GM23338 (cell line): ENCODE measurements at regions not wholly inside any gene's neighbourhood (a gene's known extent, or its start where the extent isn't known, plus 50 kb on each side); places are given as distances from the start of the nearest gene placed in this dataset.

ENCODE experiments used
- ATAC-seq: fragments of 200-7000 bp; cut with Tn5 transposase; 3 replicates; pipeline ENCODE4 v1.9.1; 2020
- DNase-seq: peaks from one replicate; pipeline ENCODE4 v3.0.0-alpha.2; 2015; ENCODE audit warnings: low spot score
- H2AFZ ChIP-seq: fragments of 200-600 bp; sonication (generic); 2 replicates; pipeline ENCODE4 v1.8.0; 2016; ENCODE audit warnings: antibody characterized with exemption, mild to moderate bottlenecking, moderate library complexity
- H3F3A ChIP-seq: fragments of 200-600 bp; sonication (generic); replicated peaks from 2 replicates; pipeline ENCODE4 v1.8.0; 2017; ENCODE audit warnings: antibody characterized with exemption, mixed run types, low read depth
- H3K27ac ChIP-seq: fragments of 200-600 bp; sonication (generic); 2 replicates; pipeline ENCODE4 v1.6.1; 2016; ENCODE audit warnings: low read depth
- H3K27me3 ChIP-seq: fragments of 200-600 bp; sonication (generic); 2 replicates; pipeline ENCODE4 v1.8.0; 2016; ENCODE audit warnings: mild to moderate bottlenecking, mixed run types, moderate library complexity; ENCODE audit not compliant: insufficient read depth
- H3K36me3 ChIP-seq: fragments of 200-600 bp; sonication (generic); 2 replicates; pipeline ENCODE4 v1.8.0; 2016; ENCODE audit warnings: mild to moderate bottlenecking; ENCODE audit not compliant: insufficient read depth
- H3K4me1 ChIP-seq: fragments of 200-600 bp; sonication (generic); 2 replicates; pipeline ENCODE4 v1.8.0; 2016; ENCODE audit warnings: mild to moderate bottlenecking, moderate library complexity; ENCODE audit not compliant: insufficient read depth
- H3K4me2 ChIP-seq: fragments of 200-600 bp; sonication (generic); 2 replicates; pipeline ENCODE4 v1.7.1; 2017; ENCODE audit warnings: mixed run types
- H3K4me3 ChIP-seq: fragments of 200-600 bp; sonication (generic); 2 replicates; pipeline ENCODE4 v1.6.1; 2016; ENCODE audit warnings: mixed run types
- H3K79me2 ChIP-seq: fragments of 200-600 bp; sonication (generic); replicated peaks from 2 replicates; pipeline ENCODE4 v1.8.0; 2017; ENCODE audit warnings: mild to moderate bottlenecking; ENCODE audit not compliant: insufficient read depth
- H3K9me2 ChIP-seq: fragments of 200-600 bp; sonication (generic); 2 replicates; pipeline ENCODE4 v1.8.0; 2017; ENCODE audit not compliant: insufficient read depth
- H4K20me1 ChIP-seq: fragments of 200-600 bp; sonication (generic); replicated peaks from 2 replicates; pipeline ENCODE4 v1.8.0; 2017; ENCODE audit warnings: mild to moderate bottlenecking; ENCODE audit not compliant: insufficient read depth
- H3K27ac Mint-ChIP-seq: 2 replicates; pipeline ENCODE4 v1.8.0; 2020; ENCODE audit warnings: inconsistent platforms, mild to moderate bottlenecking, moderate library complexity, mixed read lengths
- H3K27me3 Mint-ChIP-seq: 3 replicates; pipeline ENCODE4 v1.8.0; 2022; ENCODE audit warnings: low read depth, mild to moderate bottlenecking, moderate library complexity, mixed read lengths, inconsistent platforms; ENCODE audit not compliant: insufficient read depth, poor library complexity
- H3K36me3 Mint-ChIP-seq: 3 replicates; pipeline ENCODE4 v1.8.0; 2021; ENCODE audit warnings: low read depth, mild to moderate bottlenecking, inconsistent platforms, moderate library complexity, mixed read lengths
- H3K4me1 Mint-ChIP-seq: 3 replicates; pipeline ENCODE4 v1.8.0; 2020; ENCODE audit warnings: mild to moderate bottlenecking, inconsistent platforms, mixed read lengths
- H3K4me3 Mint-ChIP-seq: 3 replicates; pipeline ENCODE4 v1.8.0; 2021; ENCODE audit warnings: moderate library complexity, mild to moderate bottlenecking, inconsistent platforms, mixed read lengths
- H3K9me3 Mint-ChIP-seq: 3 replicates; pipeline ENCODE4 v1.8.0; 2020; ENCODE audit warnings: moderate library complexity, mild to moderate bottlenecking, inconsistent platforms, mixed read lengths
- CREB1 ChIP-seq: fragments of 250-450 bp; sonication (Bioruptor Pico); IDR thresholded peaks from 2 replicates; pipeline ENCODE4 v1.5.0; 2020; ENCODE audit warnings: low read depth, mild to moderate bottlenecking, moderate library complexity
- CTCF ChIP-seq, 2 experiments: fragments of 200-600 bp in 1 of 2; sonication (generic) in 1 of 2; conservative IDR thresholded peaks; 2 replicates each; pipeline versions ENCODE4 v1.5.1 to v1.6.1; 2016 to 2017; ENCODE audit warnings: antibody characterized with exemption in 2 of 2, low read depth in 2 of 2, mild to moderate bottlenecking in 2 of 2, moderate library complexity in 1 of 2
- ETS1 ChIP-seq: IDR thresholded peaks from 2 replicates; pipeline ENCODE4 v1.6.1; 2016; ENCODE audit warnings: antibody characterized with exemption
- EZH2 ChIP-seq: fragments of 200-600 bp; sonication (generic); IDR thresholded peaks from one replicate; pipeline ENCODE4 v1.8.0; 2017; ENCODE audit warnings: antibody characterized with exemption, mild to moderate bottlenecking, low read depth; ENCODE audit not compliant: unreplicated experiment
- EZH2phosphoT487 ChIP-seq: fragments of 200-600 bp; sonication (generic); IDR thresholded peaks from one replicate; pipeline ENCODE4 v1.8.1; 2018; ENCODE audit warnings: antibody characterized with exemption; ENCODE audit not compliant: unreplicated experiment
- JUNB ChIP-seq: IDR thresholded peaks from one replicate; pipeline ENCODE4 v1.6.1; 2016; ENCODE audit warnings: antibody characterized with exemption; ENCODE audit not compliant: unreplicated experiment
- NANOG ChIP-seq: IDR thresholded peaks from 2 replicates; pipeline ENCODE4 v1.6.1; 2016; ENCODE audit warnings: antibody characterized with exemption, borderline replicate concordance
- POLR2AphosphoS5 ChIP-seq: IDR thresholded peaks from 2 replicates; pipeline ENCODE4 v1.6.1; 2016; ENCODE audit warnings: antibody characterized with exemption, low read depth
- REST ChIP-seq: IDR thresholded peaks from one replicate; pipeline ENCODE4 v1.6.1; 2018; ENCODE audit warnings: antibody characterized with exemption; ENCODE audit not compliant: unreplicated experiment
- STAT1 ChIP-seq: IDR thresholded peaks from one replicate; pipeline ENCODE4 v1.6.1; 2016; ENCODE audit warnings: antibody characterized with exemption; ENCODE audit not compliant: unreplicated experiment
- ZNF114 ChIP-seq: fragments of 250-450 bp; sonication (Bioruptor Pico); IDR thresholded peaks from 2 replicates; pipeline ENCODE4 v1.5.0; 2020; ENCODE audit warnings: mild to moderate bottlenecking, moderate library complexity
- ZNF331 ChIP-seq: fragments of 250-450 bp; sonication (Bioruptor Pico); IDR thresholded peaks from 2 replicates; pipeline ENCODE4 v1.5.0; 2020; ENCODE audit warnings: low read depth, mild to moderate bottlenecking, moderate library complexity
- ZNF462 ChIP-seq: fragments of 250-450 bp; sonication (Bioruptor Pico); IDR thresholded peaks from 2 replicates; pipeline ENCODE4 v1.5.0; 2020; ENCODE audit warnings: mild to moderate bottlenecking, moderate library complexity

GRCh38 chr3:174792864-174793263, 66.3 kb upstream of the NAALADL2 start:
- no peak overlapping the region for H3K4me2 ChIP-seq
- no peaks in the 10 kb centered on the region for H3K27me3 ChIP-seq
- no peaks in the 10 kb centered on the region for H3K9me2 ChIP-seq
- H3K36me3 ChIP-seq, result no peaks in the 10 kb centered on the region
- Mint-ChIP-seq H3K9me3 (no peaks in the 10 kb centered on the region), H3K36me3 (no peaks in the 10 kb centered on the region), H3K27me3 (no peaks in the 10 kb centered on the region), H3K4me3 (no peak overlapping the region), H3K27ac (no peak overlapping the region), H3K4me1 (no peaks in the 10 kb centered on the region)
- H3K4me3 ChIP-seq, result no peak overlapping the region
- no peaks in the 10 kb centered on the region for H4K20me1 ChIP-seq
- no peaks in the 10 kb centered on the region for H3F3A ChIP-seq
- no peak overlapping the region for H2AFZ ChIP-seq
- H3K27ac ChIP-seq, result no peak overlapping the region
- ATAC-seq (no peak), DNase-seq (no peak)
- no peaks in the 10 kb centered on the region for H3K79me2 ChIP-seq
- H3K4me1 ChIP-seq, result no peaks in the 10 kb centered on the region
- TF ChIP-seq ZNF331 (CRISPR knock-in tag) (no peak), ZNF114 (CRISPR knock-in tag) (no peak), POLR2AphosphoS5 (no peak), ETS1 (no peak), JUNB (no peak), STAT1 (no peak), NANOG (no peak), REST (no peak), CTCF (conservative IDR thresholded peaks at IDR 0.05; ENCODE audit: low read depth in 2 of 2) (no peak), ZNF462 (no peak), EZH2phosphoT487 (no peak), CREB1 (CRISPR knock-in tag) (no peak), EZH2 (no peak)
